OCI-LY1 (cell line): ENCODE measurements at regions not wholly inside any gene's neighbourhood (a gene's known extent, or its start where the extent isn't known, plus 50 kb on each side); places are given as distances from the start of the nearest gene placed in this dataset.

Source experiments
- EZH2 ChIP-seq: fragments of 200-600 bp; sonication (generic), shearing (Covaris generic); IDR thresholded peaks from 2 replicates; pipeline ENCODE4 v1.8.0; 2017; ENCODE audit warnings: borderline replicate concordance, mixed run types, mild to moderate bottlenecking, antibody characterized with exemption, low read length, moderate library complexity, mixed read lengths
- TF ChIP-seq, protein P1 (sequence below): fragments of 200-600 bp; sonication (generic), shearing (Covaris generic); IDR thresholded peaks from 2 replicates; pipeline ENCODE4 v1.5.1; 2017; ENCODE audit warnings: mild to moderate bottlenecking, antibody characterized with exemption, low read length, moderate library complexity, mixed read lengths

DNA sequence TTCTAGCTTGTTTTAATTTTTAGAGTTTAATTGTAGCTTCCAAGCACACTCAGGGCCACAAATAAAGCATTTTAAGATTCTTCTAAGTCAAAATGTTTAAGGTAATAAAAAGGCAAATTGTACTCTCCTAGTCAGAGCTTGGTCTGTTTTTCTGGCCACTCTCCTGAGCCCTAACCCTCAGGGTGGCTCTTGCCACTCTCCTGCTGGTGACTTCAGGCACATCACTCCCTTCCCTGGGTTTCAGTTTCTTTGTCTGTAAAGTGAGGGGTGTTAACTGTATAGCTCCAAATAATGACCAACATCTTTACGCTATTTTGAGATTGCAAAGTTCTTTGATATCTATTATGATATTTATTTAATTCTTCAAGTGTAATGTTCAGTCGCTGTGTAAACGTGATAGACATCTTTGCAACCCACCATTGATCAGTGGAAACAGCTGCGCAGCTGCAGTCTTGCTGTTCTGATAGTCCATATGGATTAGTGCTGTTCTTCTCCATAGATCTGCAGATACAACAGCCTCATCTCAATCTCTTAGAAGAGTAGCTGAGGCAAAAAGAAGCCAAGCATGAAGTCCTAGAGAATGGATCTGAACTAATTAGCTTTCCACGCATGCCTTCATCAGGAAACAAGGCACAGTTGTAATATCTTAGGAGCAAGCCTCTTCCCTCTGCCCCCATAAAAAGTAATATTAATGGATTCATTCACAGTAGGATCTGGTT, 189.9 kb downstream of the PLPP4 start:
- TF ChIP-seq, protein P1, sequence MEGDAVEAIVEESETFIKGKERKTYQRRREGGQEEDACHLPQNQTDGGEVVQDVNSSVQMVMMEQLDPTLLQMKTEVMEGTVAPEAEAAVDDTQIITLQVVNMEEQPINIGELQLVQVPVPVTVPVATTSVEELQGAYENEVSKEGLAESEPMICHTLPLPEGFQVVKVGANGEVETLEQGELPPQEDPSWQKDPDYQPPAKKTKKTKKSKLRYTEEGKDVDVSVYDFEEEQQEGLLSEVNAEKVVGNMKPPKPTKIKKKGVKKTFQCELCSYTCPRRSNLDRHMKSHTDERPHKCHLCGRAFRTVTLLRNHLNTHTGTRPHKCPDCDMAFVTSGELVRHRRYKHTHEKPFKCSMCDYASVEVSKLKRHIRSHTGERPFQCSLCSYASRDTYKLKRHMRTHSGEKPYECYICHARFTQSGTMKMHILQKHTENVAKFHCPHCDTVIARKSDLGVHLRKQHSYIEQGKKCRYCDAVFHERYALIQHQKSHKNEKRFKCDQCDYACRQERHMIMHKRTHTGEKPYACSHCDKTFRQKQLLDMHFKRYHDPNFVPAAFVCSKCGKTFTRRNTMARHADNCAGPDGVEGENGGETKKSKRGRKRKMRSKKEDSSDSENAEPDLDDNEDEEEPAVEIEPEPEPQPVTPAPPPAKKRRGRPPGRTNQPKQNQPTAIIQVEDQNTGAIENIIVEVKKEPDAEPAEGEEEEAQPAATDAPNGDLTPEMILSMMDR: no peak
- no peak for TF ChIP-seq EZH2
